HCT116 (cell line): ENCODE measurements at regions not wholly inside any gene's neighbourhood (a gene's known extent, or its start where the extent isn't known, plus 50 kb on each side); places are given as distances from the start of the nearest gene placed in this dataset.

Source experiments
- POLR2AphosphoS5 ChIP-seq: IDR thresholded peaks from 2 replicates; pipeline ENCODE4 v1.6.1; 2011; ENCODE audit warnings: mild to moderate bottlenecking, low read depth, low read length, moderate library complexity
- RAD21 ChIP-seq: IDR thresholded peaks from 2 replicates; pipeline ENCODE4 v1.6.1; 2012; ENCODE audit warnings: low read depth, mild to moderate bottlenecking
- TF ChIP-seq, protein P1 (sequence below): IDR thresholded peaks from 2 replicates; pipeline ENCODE4 v1.6.1; 2011; ENCODE audit warnings: mild to moderate bottlenecking, low read length, moderate library complexity; ENCODE audit not compliant: insufficient replicate concordance; ENCODE audit errors: extremely low read depth

DNA sequence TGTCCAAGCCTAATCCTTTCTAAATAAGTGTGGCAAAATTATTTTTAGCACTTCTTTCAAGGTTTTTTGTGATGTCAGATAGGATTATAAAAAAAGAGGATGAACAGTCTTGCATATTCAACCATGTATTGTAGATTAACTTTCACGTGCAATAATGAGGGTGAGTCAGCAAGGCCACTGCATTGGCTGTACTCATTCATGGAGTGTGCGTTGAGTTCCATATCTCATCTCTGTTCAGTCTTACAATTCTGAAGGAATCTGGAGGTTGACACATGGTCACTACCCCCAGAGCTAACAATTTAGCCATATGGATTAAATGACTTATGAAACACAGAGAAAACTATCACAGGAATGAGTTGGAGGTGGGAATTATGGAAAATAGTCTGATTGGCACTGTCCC is 810.5 kb downstream of the SLC4A3 start:
- TF ChIP-seq RAD21, result no peak
- no peak for TF ChIP-seq POLR2AphosphoS5
- TF ChIP-seq, protein P1, sequence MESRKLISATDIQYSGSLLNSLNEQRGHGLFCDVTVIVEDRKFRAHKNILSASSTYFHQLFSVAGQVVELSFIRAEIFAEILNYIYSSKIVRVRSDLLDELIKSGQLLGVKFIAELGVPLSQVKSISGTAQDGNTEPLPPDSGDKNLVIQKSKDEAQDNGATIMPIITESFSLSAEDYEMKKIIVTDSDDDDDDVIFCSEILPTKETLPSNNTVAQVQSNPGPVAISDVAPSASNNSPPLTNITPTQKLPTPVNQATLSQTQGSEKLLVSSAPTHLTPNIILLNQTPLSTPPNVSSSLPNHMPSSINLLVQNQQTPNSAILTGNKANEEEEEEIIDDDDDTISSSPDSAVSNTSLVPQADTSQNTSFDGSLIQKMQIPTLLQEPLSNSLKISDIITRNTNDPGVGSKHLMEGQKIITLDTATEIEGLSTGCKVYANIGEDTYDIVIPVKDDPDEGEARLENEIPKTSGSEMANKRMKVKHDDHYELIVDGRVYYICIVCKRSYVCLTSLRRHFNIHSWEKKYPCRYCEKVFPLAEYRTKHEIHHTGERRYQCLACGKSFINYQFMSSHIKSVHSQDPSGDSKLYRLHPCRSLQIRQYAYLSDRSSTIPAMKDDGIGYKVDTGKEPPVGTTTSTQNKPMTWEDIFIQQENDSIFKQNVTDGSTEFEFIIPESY, result no peak
